Right lobe of liver (tissue), 6 donors: ENCODE measurements at regions not wholly inside any gene's neighbourhood (a gene's known extent, or its start where the extent isn't known, plus 50 kb on each side); places are given as distances from the start of the nearest gene placed in this dataset.
A peak's percentile ranks its signal among the peaks of the same experiment; 100 is the strongest.

Source experiments
- ATAC-seq, 4 donors: fragments of 200-7000 bp; cut with Tn5 transposase; one replicate each; pipeline ENCODE4 v1.9.1; 2020; ENCODE audit warnings: mild to moderate bottlenecking in 4 of 4, moderate library complexity in 4 of 4
- DNase-seq, 3 donors: peaks; one replicate each; pipeline ENCODE4 v3.0.0-alpha.2; 2020
- H3K27ac ChIP-seq, 3 donors: fragments of 200-600 bp; one replicate each; pipeline ENCODE4 v1.8.0; 2022
- H3K27me3 ChIP-seq, 2 donors: fragments of 200-600 bp; one replicate each; pipeline ENCODE4 v1.8.0; 2022
- H3K36me3 ChIP-seq, 4 donors: fragments of 200-600 bp; sonication (generic) in 1 of 4; one replicate each; pipeline versions ENCODE4 v1.5.1 to v1.8.0; 2017 to 2022; ENCODE audit warnings: control low read depth in 1 of 4
- H3K4me1 ChIP-seq, 4 donors: fragments of 200-600 bp; sonication (generic) in 1 of 4; one replicate each; pipeline versions ENCODE4 v1.5.1 to v1.8.0; 2017 to 2022; ENCODE audit warnings: control low read depth in 1 of 4
- H3K4me3 ChIP-seq, 3 donors: fragments of 200-600 bp; one replicate each; pipeline ENCODE4 v1.8.0; 2022
- H3K9me3 ChIP-seq, 4 donors: fragments of 200-600 bp; sonication (generic) in 1 of 4; one replicate each; pipeline versions ENCODE4 v1.5.1 to v1.8.0; 2017 to 2022; ENCODE audit warnings: control low read depth in 1 of 4
- CTCF ChIP-seq, 4 donors: fragments of 200-600 bp in 3 of 4; fragments of 450-650 bp in 1 of 4; IDR thresholded peaks; one replicate each; pipeline versions ENCODE4 v1.5.1 to v1.8.0; 2016 to 2022; ENCODE audit warnings: antibody characterized with exemption in 4 of 4, mild to moderate bottlenecking in 2 of 4
- POLR2A ChIP-seq: fragments of 450-650 bp; IDR thresholded peaks from one replicate; pipeline ENCODE4 v1.6.1; 2017; ENCODE audit warnings: antibody characterized with exemption, mild to moderate bottlenecking
- WGBS: methylation state at CpG from one replicate; pipeline ENCODE4 v1.1.6; 2018; ENCODE audit warnings: low coverage, low lambda C conversion rate; ENCODE audit not compliant: insufficient coverage; ENCODE audit errors: missing lambda C conversion rate; 5-methylcytosine and 5-hydroxymethylcytosine counted together
- intact Hi-C, 2 donors: fragments of 100-400 bp; cut with DNase I; formaldehyde crosslinking; loops; one replicate each; pipeline versions ENCODE4 v1.11.2 to v1.14.1; 2022
- donor health status: DM: no; HTN: yes; CAD: no.
- donor health status: DM: no; HTN: no; CAD: no.
- donor health status: DM: no; HTN: no; CAD: no.
- donor health status: DM: no; HTN: yes; CAD: no.
- donor health status: DM: no; HTN: yes; CAD: no.

GRCh38 chr2:30379481-30379880 is 67.6 kb upstream of the LCLAT1 start:
- no peaks in the 10 kb centered on the region for H3K36me3 ChIP-seq
- H3K27ac ChIP-seq, result no peak overlapping the region
- no peaks in the 10 kb centered on the region for H3K27me3 ChIP-seq
- H3K9me3 ChIP-seq, result no peaks in the 10 kb centered on the region
- ATAC-seq (no peak), DNase-seq (no peak)
- H3K4me1 ChIP-seq, result no peaks in the 10 kb centered on the region
- H3K4me3 ChIP-seq, result no peak overlapping the region
- intact Hi-C loops, result no loop called here
- TF ChIP-seq POLR2A (no peak), CTCF (IDR thresholded peaks at IDR 0.05) (no peak)
- WGBS, result 100% methylated on average over 1 of the region's 1 CpG

DNA sequence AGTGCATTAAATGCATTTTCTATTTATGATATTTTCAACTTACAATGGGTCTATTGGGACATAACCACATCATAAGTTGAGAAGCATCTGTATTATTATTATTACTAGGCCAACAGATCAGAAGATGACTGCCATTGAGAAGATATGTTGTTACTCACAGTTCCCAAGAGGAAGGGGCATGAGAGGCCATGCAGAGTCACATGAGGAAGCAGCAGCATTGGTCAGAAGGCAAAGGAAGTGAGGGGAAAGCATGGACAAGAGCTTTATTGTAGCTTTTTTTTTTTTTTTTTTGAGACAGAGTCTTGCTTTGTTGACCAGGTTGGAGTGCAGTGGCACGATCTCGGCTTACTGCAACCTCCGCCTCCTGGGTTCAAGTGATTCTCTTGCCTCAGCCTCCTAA is 66.2 kb upstream of the LCLAT1 start:
- Histone ChIP-seq H3K4me1 (no peaks in the 10 kb centered on the region), H3K4me3 (no peak overlapping the region), H3K9me3 (no peaks in the 10 kb centered on the region), H3K27me3 (no peaks in the 10 kb centered on the region), H3K36me3 (no peaks in the 10 kb centered on the region), H3K27ac (no peak overlapping the region)
- intact Hi-C loops, result no loop called here
- no peak for DNase-seq
- 94% methylated on average over 2 of the region's 3 CpGs for WGBS
- no peak for ATAC-seq
- TF ChIP-seq POLR2A (no peak), CTCF (IDR thresholded peaks at IDR 0.05) (no peak)

- 53% methylated on average over 4 of the region's 4 CpGs for WGBS
- TF ChIP-seq POLR2A, result no peak
- TF ChIP-seq CTCF (IDR thresholded peaks at IDR 0.05), result no peak
Measured at GRCh38 chr2:30382162-30382783, 64.8 kb upstream of the LCLAT1 start.

GRCh38 chr2:30382995-30383394 is 64.1 kb upstream of the LCLAT1 start:
- intact Hi-C loops, result no loop called here
- no peak for DNase-seq
- Histone ChIP-seq H3K27me3 (no peaks in the 10 kb centered on the region), H3K4me1 (no peaks in the 10 kb centered on the region), H3K9me3 (no peaks in the 10 kb centered on the region), H3K36me3 (no peaks in the 10 kb centered on the region), H3K27ac (no peak overlapping the region), H3K4me3 (no peak overlapping the region)
- ATAC-seq, result no peak
- 40% methylated on average over 1 of the region's 1 CpG for WGBS
- no peak for TF ChIP-seq POLR2A
- TF ChIP-seq CTCF (IDR thresholded peaks at IDR 0.05), result no peak

More at GRCh38 chr2:30382162-30382783, 64.8 kb upstream of the LCLAT1 start:
- DNase-seq, result no peak
- Histone ChIP-seq H3K27ac (no peak overlapping the region), H3K4me3 (no peak overlapping the region), H3K36me3 (no peaks in the 10 kb centered on the region), H3K9me3 (no peaks in the 10 kb centered on the region), H3K27me3 (no peaks in the 10 kb centered on the region), H3K4me1 (no peaks in the 10 kb centered on the region)
- intact Hi-C loops, result no loop called here
- no peak for ATAC-seq

DNA sequence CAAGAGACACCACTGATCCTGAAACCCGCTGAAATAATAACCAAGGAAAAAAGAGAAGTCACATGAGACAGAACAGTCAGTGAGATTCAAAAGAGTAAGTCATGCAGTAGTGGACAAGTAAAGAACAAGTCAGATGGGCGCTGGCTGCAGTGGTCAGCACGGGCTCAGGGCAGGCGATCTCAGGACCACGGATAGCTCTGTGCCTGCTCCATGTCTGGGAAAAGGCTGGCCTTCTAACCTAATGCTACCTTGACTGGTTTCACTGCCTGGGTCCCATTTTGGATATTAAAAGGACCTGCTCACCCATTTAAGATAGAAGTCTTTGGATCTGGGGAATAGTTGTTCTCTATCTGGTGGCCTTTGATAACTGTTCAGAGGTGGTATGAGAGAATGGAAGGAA is 61.7 kb upstream of the LCLAT1 start:
- 33% methylated on average over 5 of the region's 5 CpGs for WGBS
- Histone ChIP-seq H3K27ac (no peak overlapping the region), H3K4me3 (no peak overlapping the region), H3K9me3 (no peaks in the 10 kb centered on the region), H3K36me3 (no peaks in the 10 kb centered on the region), H3K27me3 (no peaks in the 10 kb centered on the region), H3K4me1 (no peaks in the 10 kb centered on the region)
- TF ChIP-seq POLR2A (no peak), CTCF (IDR thresholded peaks at IDR 0.05) (no peak)
- ATAC-seq (peak in 3 of 4 donors; percentile 30 to 59 (median 57)), DNase-seq (no peak)
- intact Hi-C loops, result no loop called here
